C4-2B (cell line): ENCODE measurements at regions not wholly inside any gene's neighbourhood (a gene's known extent, or its start where the extent isn't known, plus 50 kb on each side); places are given as distances from the start of the nearest gene placed in this dataset.

Experiments
- ZFX ChIP-seq: fragments of 450-650 bp; IDR thresholded peaks from 2 replicates; pipeline ENCODE4 v1.6.1; 2017
- TF ChIP-seq, protein P1 (sequence below): fragments of 450-650 bp; conservative IDR thresholded peaks from 2 replicates; pipeline ENCODE4 v1.5.1; 2017; ENCODE audit warnings: mild to moderate bottlenecking

DNA sequence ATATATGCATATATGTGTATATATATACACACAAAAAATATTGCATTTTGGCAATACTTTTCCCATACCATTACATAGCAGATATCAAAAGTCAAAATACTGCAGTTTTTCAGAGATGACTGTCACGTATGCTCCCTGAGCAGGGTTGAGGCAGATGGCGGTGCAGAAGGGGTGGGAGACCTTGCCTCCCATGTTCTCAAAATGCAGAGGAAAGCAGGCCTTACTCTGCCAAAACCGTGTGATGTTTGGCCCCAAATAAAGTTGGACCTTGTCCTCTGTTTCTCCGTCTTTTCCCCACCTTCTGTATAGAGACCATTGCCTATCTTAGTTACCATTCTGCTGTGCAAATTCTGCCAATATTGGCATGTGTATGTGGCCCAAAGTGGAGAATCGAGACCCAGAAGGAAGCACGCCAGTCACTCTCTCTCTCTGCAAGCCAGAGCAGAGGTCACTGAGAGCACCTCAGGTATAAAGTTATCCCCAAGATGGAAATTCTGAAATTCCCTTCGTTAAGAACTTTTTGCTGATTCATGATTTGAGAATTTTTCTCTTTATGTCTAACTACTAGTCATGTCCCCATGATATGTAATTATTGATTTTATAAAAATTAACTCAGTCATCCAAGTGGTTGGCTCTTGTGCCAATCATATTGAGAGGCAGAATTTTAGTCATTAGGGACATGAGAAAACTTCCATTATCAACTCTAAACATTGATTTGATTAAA lies 898.8 kb downstream of the EPHA4 start:
- TF ChIP-seq, protein P1, sequence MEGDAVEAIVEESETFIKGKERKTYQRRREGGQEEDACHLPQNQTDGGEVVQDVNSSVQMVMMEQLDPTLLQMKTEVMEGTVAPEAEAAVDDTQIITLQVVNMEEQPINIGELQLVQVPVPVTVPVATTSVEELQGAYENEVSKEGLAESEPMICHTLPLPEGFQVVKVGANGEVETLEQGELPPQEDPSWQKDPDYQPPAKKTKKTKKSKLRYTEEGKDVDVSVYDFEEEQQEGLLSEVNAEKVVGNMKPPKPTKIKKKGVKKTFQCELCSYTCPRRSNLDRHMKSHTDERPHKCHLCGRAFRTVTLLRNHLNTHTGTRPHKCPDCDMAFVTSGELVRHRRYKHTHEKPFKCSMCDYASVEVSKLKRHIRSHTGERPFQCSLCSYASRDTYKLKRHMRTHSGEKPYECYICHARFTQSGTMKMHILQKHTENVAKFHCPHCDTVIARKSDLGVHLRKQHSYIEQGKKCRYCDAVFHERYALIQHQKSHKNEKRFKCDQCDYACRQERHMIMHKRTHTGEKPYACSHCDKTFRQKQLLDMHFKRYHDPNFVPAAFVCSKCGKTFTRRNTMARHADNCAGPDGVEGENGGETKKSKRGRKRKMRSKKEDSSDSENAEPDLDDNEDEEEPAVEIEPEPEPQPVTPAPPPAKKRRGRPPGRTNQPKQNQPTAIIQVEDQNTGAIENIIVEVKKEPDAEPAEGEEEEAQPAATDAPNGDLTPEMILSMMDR = no peak
- no peak for TF ChIP-seq ZFX
